ENCODE measurements at regions not wholly inside any gene's neighbourhood (a gene's known extent, or its start where the extent isn't known, plus 50 kb on each side); places are given as distances from the start of the nearest gene placed in this dataset.

- no peak overlapping the region for H2AFZ ChIP-seq (ENCODE audit: control insufficient read depth, low read depth, low read length)
- ChIA-PET SMC1A (ENCODE audit: uncharacterized antibody, unreplicated experiment) (interaction anchor here (0.7 to 2.4 kb wide), 5 partner anchors 13 to 24 kb away, joined by 3 to 10 read pairs (median 3); no protein-coding TSS in a partner anchor), RAD21 (ENCODE audit: unreplicated experiment) (interaction anchor here (1.0 to 1.6 kb wide), 2 partner anchors 8 to 14 kb away, joined by 3 to 6 read pairs; no protein-coding TSS in a partner anchor), POLR2A (no interaction called here), CTCF (interaction anchor here (0.6 to 1.1 kb wide), 3 partner anchors 14 to 24 kb away, joined by 3 read pairs; no protein-coding TSS in a partner anchor)
- no peaks in the 10 kb centered on the region for H4K20me1 ChIP-seq (ENCODE audit: control insufficient read depth, insufficient read depth)
- H3K4me1 ChIP-seq (ENCODE audit: control insufficient read depth, insufficient read depth, low read length), result no peaks in the 10 kb centered on the region
- H3K27ac ChIP-seq (ENCODE audit: control insufficient read depth, insufficient read depth), result no peak overlapping the region
- H3K9ac ChIP-seq (ENCODE audit: control insufficient read depth, insufficient read depth, low read length), result no peak overlapping the region
- no peaks in the 10 kb centered on the region for H3K36me3 ChIP-seq (ENCODE audit: control insufficient read depth in 2 of 2, insufficient read depth in 2 of 2, low read length in 1 of 2)
- ATAC-seq (no peak), DNase-seq (ENCODE audit: low read depth, low spot score) (no peak), FAIRE-seq (no peak)
- H3K4me2 ChIP-seq (ENCODE audit: control insufficient read depth, insufficient read depth), result no peak overlapping the region
- in situ Hi-C loops (cut with MboI) (no loop called here), intact Hi-C loops (cut with micrococcal nuclease; ENCODE audit: unreplicated experiment) (no loop called here)
- no peaks in the 10 kb centered on the region; the same call in 1 of the 3 replicates for H3K9me3 ChIP-seq (replicated peaks; ENCODE audit: control insufficient read depth, insufficient read depth, low read length)
- 98% methylated on average over 4 of the region's 5 CpGs for WGBS (ENCODE audit: insufficient coverage, insufficient replicate concordance, low lambda C conversion rate, missing lambda C conversion rate)
- H3K27me3 ChIP-seq (replicated peaks in 1 of 2; ENCODE audit: control insufficient read depth in 2 of 2, insufficient read depth in 2 of 2, low read length in 1 of 2), result 0 out of 4 replicates have a peak, but pooled peaks cover 0 to 2% of the 10 kb centered on the region in 2 experiments
- no peaks in the 10 kb centered on the region for H3K79me2 ChIP-seq (ENCODE audit: control insufficient read depth, insufficient read depth, low read length)
- no TSS peak for BruUV-seq (replicated peaks)
- no peak overlapping the region for H3K4me3 ChIP-seq
- TF ChIP-seq IKZF1 (conservative IDR thresholded peaks at IDR 0.05) (no peak), MEF2A (IDR thresholded peaks at IDR 0.05; ENCODE audit: insufficient read depth, low read depth, low read length) (no peak), NFXL1 (IDR thresholded peaks at IDR 0.05; ENCODE audit: borderline replicate concordance) (no peak), BCLAF1 (IDR thresholded peaks at IDR 0.05) (no peak), SREBF1 (IDR thresholded peaks at IDR 0.05; ENCODE audit: low read length) (no peak), MXI1 (IDR thresholded peaks at IDR 0.05; ENCODE audit: low read depth, low read length) (no peak), NR2C2 (IDR thresholded peaks at IDR 0.05; ENCODE audit: borderline replicate concordance, control insufficient read depth, insufficient read length, low read depth) (no peak), MTA3 (IDR thresholded peaks at IDR 0.05; ENCODE audit: borderline replicate concordance, low read length) (no peak), SPI1 (IDR thresholded peaks at IDR 0.05; ENCODE audit: borderline replicate concordance, insufficient read depth, low read depth, low read length) (no peak), FOS (IDR thresholded peaks at IDR 0.05; ENCODE audit: borderline replicate concordance, extremely low read depth, insufficient read length) (no peak)
- TF ChIP-seq, protein P1, sequence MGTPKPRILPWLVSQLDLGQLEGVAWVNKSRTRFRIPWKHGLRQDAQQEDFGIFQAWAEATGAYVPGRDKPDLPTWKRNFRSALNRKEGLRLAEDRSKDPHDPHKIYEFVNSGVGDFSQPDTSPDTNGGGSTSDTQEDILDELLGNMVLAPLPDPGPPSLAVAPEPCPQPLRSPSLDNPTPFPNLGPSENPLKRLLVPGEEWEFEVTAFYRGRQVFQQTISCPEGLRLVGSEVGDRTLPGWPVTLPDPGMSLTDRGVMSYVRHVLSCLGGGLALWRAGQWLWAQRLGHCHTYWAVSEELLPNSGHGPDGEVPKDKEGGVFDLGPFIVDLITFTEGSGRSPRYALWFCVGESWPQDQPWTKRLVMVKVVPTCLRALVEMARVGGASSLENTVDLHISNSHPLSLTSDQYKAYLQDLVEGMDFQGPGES (IDR thresholded peaks at IDR 0.05), result no peak
- TF ChIP-seq, protein P2, sequence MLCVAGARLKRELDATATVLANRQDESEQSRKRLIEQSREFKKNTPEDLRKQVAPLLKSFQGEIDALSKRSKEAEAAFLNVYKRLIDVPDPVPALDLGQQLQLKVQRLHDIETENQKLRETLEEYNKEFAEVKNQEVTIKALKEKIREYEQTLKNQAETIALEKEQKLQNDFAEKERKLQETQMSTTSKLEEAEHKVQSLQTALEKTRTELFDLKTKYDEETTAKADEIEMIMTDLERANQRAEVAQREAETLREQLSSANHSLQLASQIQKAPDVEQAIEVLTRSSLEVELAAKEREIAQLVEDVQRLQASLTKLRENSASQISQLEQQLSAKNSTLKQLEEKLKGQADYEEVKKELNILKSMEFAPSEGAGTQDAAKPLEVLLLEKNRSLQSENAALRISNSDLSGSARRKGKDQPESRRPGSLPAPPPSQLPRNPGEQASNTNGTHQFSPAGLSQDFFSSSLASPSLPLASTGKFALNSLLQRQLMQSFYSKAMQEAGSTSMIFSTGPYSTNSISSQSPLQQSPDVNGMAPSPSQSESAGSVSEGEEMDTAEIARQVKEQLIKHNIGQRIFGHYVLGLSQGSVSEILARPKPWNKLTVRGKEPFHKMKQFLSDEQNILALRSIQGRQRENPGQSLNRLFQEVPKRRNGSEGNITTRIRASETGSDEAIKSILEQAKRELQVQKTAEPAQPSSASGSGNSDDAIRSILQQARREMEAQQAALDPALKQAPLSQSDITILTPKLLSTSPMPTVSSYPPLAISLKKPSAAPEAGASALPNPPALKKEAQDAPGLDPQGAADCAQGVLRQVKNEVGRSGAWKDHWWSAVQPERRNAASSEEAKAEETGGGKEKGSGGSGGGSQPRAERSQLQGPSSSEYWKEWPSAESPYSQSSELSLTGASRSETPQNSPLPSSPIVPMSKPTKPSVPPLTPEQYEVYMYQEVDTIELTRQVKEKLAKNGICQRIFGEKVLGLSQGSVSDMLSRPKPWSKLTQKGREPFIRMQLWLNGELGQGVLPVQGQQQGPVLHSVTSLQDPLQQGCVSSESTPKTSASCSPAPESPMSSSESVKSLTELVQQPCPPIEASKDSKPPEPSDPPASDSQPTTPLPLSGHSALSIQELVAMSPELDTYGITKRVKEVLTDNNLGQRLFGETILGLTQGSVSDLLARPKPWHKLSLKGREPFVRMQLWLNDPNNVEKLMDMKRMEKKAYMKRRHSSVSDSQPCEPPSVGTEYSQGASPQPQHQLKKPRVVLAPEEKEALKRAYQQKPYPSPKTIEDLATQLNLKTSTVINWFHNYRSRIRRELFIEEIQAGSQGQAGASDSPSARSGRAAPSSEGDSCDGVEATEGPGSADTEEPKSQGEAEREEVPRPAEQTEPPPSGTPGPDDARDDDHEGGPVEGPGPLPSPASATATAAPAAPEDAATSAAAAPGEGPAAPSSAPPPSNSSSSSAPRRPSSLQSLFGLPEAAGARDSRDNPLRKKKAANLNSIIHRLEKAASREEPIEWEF (IDR thresholded peaks at IDR 0.05; ENCODE audit: insufficient replicate concordance, low read depth, low read length), result no peak
These were observed 271.8 kb downstream of the FBXW7 start for GRCh38 chr4:152264106-152264505.

All from GM12878 (cell line).